ENCODE measurements at regions not wholly inside any gene's neighbourhood (a gene's known extent, or its start where the extent isn't known, plus 50 kb on each side); places are given as distances from the start of the nearest gene placed in this dataset.
"Not testable (repeated sequence)": the region's sequence is repeated elsewhere in the genome, so short reads cannot be mapped to it uniquely, and the experiment has no call there.

- DNase-seq = no peak
These were observed 76.9 kb upstream of the ITGB1 start for GRCh38 chr10:33034931-33035330.

DNA sequence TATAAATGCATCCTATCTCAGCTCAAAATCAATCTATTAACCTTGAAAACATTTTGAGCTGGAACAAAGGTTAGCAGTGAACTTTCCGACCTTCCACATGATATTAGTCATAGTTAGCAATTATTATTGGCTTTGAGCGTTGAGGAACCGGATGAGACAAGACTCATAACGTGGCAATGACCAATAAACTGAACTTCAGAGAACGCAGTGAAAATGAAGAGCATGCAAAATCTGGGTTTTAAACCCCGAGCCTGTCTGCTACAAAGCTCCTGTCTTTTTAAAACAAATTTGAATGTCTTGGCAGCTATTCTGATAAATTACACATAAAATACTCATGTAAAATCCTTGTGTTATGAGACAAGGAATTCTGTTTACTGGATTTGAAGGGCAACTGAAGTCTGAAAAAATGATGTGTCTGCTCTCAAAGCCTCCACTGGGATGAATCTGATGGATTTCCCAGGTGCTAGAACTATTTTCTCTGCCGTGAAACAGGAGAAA, 74.7 kb upstream of the ITGB1 start:
- DNase-seq = no peak

GRCh38 chr10:33031815-33032653, 74.0 kb upstream of the ITGB1 start:
- DNase-seq = no peak

GRCh38 chr10:33031171-33031570, 73.1 kb upstream of the ITGB1 start:
- DNase-seq = no peak

- not testable (repeated sequence) for DNase-seq
These were observed 70.5 kb upstream of the ITGB1 start for GRCh38 chr10:33028515-33028914.

DNA sequence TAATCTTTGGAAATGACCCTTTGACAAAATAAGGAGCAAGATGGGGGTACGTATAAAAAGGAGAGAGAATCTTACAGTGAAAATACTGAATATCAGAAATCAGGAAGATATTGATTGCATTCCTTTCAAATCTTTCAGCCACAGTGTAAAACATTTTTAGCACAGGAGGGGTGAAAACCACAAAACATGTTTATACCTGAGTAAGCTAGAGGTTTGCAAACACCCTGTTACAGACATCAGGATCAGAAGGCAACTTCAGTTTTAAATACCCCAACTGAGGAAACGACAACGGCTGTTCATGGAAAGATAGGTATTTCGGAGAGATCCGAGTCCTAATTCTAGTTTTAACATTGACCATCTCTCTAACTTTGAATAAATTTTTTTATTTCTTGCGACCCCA, 69.1 kb upstream of the ITGB1 start:
- DNase-seq = no peak

GRCh38 chr10:33026422-33026821, 68.4 kb upstream of the ITGB1 start:
- DNase-seq = no peak

- DNase-seq = no peak
These were observed 67.9 kb upstream of the ITGB1 start for GRCh38 chr10:33025910-33026309.

- no peak for DNase-seq
These were observed 67.0 kb upstream of the ITGB1 start for GRCh38 chr10:33025039-33025438.

DNA sequence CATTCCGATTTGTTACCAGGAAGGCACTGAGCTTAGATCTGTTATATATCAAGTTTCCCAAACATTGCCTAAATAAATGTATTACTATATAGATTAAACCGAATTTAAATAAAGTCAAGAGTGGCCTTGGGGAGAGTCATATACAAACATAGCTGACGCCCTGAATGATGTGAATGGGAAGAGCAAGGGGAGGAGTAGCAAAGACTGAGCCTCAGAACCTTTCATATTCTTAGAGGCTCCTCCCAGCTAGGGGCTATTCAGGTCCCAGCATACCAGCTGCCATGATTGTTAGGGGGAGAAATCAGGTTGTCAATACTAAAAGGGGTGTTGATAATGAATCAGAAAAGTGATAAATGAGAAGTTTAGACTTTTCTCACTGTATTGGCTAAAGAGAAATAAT, 64.7 kb upstream of the ITGB1 start:
- DNase-seq = no peak

DNA sequence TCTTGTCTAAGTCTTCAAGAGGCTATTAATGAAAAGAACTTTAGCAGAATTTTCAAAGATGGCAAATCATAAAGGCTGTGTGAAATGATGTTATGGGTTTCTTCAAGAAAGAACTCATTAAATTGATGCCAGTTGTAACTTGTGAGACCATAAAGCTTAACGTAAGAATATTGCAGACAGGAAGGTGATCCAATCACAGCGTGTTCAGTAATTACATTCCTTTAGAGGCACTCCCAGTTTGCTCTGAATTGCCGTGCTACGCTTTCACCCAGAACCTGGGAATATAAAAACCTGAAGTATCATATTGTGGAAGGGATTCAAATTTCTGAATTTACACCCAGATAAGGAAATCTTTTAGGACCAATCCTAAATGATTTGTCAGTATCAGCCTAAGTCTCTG, 64.1 kb upstream of the ITGB1 start:
- no peak for DNase-seq

- DNase-seq = no peak
These were observed 59.0 kb upstream of the ITGB1 start for GRCh38 chr10:33016988-33017387.

DNA sequence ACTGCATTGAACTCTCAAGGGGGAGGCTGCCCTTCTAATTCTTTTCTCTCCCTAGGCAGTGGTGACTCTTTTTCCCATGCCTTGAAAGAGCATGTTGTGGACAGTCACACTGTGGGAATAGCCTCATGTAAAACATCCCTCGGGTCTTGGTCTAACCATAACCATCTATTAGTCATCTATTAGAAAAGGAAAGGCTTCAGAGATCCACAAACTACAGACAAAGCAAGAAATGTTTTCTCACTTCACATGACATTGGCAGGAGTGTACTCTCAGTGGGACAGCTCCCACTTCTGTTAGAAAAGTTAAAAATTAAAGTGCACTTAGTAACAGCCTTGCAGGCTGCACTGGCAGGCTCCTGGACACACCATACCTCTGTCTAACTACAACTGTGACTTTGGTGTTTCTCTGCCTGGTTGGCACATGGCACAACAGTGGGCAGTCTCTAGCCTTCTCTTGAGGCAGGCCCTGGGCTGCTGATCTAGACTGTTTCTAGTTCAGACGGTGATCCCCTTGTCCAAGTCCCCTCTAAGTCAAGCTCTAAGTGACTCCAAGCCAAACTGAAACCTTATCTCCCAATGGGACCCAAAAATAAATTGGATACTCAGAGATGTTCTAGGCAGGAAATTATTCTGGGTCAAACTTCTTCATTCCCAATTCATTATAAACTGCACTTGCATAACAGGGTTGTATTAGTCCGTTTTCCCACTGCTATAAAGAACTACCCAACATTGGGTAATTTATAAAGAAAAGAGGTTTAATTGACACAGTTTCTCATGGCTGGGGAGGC, 57.9 kb upstream of the ITGB1 start:
- DNase-seq = no peak

DNA sequence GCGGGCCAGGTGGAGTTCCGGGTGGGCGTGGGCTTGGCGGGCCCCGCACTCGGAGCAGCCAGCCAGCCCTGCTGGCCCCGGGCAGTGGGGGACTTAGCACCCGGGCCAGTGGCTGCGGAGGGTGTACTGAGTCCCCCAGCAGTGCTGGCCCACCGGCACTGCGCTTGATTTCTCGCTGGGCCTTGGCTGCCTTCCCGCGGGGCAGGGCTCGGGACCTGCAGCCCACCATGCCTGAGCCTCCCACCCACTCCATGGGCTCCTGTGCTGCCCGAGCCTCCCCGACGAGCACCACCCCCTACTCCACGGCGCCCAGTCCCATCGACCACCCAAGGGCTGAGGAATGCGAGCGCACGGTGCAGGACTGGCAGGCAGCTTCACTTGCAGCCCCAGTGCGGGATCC, 55.3 kb upstream of the ITGB1 start:
- DNase-seq = not testable (repeated sequence)

- DNase-seq = no peak
These were observed 54.3 kb upstream of the ITGB1 start for GRCh38 chr10:33012306-33012705.

DNA sequence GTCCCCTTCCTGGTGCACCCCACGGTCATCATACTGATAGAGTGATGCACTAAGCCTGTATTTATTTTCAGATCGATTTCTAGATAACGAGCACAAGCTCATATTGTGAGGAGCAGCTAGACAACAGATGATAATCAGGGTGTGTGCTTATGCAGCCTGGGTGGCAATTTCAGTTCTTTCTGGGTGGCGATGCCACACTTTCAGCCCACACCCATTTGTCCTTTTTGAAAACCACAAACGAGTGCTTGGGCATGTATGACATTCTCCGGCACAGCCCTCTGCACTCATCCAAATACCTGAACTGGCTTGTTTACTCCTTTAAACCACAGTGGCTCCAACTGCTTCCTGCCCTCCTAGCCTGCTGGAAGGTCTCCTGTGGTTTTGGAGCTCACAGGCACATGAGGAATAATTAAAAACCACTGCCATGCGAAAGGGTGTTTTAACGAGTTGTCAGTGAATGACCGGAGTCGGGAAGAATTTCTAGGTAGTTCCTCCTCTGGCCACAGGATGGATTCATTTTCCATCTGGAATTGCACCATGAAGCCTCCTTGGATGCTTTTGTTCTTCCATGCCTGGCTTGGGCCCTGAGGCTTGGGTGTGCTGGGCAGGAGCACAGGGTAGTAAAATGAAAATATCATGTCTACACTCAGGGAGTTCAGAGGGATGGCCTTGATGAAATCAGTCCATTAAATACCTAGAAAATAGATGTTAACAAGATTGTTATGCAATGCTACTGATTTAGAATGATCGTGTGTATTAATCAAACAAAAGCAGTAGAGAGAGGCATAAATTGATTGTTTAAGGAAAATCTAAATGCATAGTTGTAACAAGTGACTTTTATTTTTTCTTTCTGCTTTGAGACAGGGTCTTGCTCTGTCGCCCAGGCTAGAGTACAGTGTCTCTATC, 52.4 kb upstream of the ITGB1 start:
- peak; percentile 42 for DNase-seq

DNA sequence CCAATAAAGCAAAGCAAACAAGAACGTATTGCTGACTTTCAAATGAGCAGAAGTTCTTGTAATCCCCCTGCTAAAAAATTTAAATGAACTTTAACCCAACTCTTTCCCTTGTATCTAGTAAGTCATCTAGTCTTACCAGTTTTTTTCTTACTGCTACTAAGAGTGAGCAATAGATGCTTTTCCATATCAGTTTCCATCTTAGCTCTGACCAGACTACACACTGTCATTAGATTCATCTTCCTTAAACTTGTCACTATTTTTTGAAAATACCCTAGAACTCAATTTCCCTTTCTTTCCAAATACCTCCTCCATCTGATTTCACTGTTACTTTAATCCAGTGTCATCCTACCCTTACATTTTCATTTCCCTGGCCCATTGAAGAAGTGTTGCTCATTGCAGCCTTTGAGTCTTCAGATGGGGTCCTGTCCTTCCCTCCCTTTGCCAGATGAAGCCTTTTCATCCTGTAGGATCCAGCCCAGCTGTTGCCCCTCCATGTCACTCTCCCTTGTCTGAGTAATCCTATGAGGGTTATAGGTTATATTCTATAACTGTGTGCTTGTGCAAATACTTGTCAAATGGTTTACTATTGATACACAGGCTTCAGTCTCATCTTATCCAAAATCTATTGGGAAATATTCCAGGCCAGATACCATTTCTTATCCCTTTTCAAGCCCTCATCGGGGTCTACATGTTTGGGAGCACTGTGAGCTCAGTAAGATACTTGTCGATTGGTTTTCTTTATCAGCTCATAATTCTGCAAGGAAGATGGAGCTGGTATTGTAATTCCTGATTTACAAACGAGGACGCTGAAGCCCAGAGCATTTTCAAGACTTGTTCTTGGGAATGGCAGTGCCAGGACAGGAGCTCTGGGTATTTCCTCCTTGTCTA, 51.5 kb upstream of the ITGB1 start:
- DNase-seq = no peak

DNA sequence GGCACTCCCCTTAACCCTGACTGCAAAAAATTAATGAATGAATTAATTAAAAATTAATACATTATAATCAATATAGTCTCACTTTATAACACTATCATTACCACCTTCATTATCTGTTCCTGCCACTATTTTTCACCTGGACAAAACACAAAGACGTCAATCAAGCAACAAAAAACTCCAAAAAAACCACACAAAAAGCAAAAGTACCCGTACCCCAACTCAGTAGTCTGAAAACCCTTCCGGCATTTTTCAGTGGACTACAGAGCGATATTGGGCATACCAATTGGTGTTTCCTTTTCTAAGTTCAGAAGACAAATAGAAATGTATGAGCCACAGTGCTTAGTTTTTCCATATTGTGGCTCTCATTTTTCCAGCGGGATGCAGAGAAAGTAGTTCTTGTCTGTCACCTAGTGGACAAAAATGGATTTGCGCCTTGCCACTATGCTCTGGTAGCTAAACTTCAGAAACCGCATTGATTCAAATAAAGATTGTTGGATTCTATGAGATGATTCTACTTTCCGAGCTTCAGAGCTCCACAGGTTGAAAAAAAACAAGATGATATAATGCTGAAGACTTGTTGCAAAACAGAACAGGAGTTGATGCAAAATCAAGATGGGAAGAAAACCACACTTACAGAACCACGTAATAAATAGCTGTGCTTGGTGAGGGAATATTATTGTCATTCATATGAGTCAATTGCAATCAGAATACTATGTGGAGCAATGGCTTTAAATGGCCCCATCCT, 50.6 kb upstream of the ITGB1 start:
- DNase-seq = peak; percentile 53

DNA sequence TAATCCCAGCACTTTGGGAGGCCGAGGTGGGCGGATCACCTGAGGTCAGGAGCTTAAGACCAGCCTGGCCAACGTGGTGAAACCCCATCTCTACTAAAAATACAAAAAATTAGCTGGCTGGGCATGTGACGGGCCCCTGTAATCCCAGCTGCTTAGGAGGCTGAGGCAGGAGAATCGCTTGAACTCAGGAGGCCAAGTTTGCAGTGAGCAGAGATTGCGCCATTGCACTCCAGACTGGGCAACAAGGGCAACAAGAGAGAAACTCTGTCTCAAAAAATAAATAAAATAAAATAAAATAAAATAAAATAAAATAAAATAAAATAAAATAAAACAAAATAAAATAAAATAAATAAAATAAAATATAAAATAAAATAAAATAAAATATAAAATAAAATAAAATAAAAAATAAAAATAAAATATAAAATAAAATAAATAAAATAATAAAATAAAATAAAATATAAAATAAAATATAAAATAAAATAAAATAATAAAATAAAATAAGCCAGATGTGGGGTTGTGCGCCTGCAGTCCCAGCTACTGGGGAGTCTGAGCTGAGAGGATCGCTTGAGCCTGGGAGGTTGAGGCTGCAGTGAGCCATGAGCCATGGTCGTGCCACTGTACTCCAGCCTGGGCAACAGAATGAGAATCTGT, 49.8 kb upstream of the ITGB1 start:
- DNase-seq = not testable (repeated sequence)

Measured in NCI-H526 treated with DMSO at 0.1 percent for 48 hours (cell line).